Ramos (cell line): ENCODE measurements at regions not wholly inside any gene's neighbourhood (a gene's known extent, or its start where the extent isn't known, plus 50 kb on each side); places are given as distances from the start of the nearest gene placed in this dataset.

Experiments used
- in situ Hi-C: fragments of 300-500 bp; cut with MboI; formaldehyde crosslinking; loops from one replicate; pipeline ENCODE4 v1.14.3; 2022; ENCODE audit warnings: low sequenced_read_pairs; ENCODE audit not compliant: unreplicated experiment

- in situ Hi-C loops = no loop called here
These were observed 1074.5 kb downstream of the TBC1D22A start for GRCh38 chr22:47836957-47837356.

GRCh38 chr22:47835726-47836125 is 1073.3 kb downstream of the TBC1D22A start:
- in situ Hi-C loops = no loop called here

GRCh38 chr22:47826016-47826415 is 1063.6 kb downstream of the TBC1D22A start:
- in situ Hi-C loops = no loop called here

GRCh38 chr22:47822422-47822821 is 1060.0 kb downstream of the TBC1D22A start:
- in situ Hi-C loops = no loop called here

- in situ Hi-C loops = no loop called here
These were observed 1056.0 kb downstream of the TBC1D22A start for GRCh38 chr22:47818496-47818895.

GRCh38 chr22:47817380-47817779 is 1054.9 kb downstream of the TBC1D22A start:
- in situ Hi-C loops = no loop called here

- in situ Hi-C loops = no loop called here
These were observed 1054.4 kb downstream of the TBC1D22A start for GRCh38 chr22:47816863-47817210.

GRCh38 chr22:47816121-47816862 is 1053.8 kb downstream of the TBC1D22A start:
- in situ Hi-C loops = no loop called here

- in situ Hi-C loops = no loop called here
These were observed 1052.0 kb downstream of the TBC1D22A start for GRCh38 chr22:47814474-47814873.

GRCh38 chr22:47813661-47814060 is 1051.2 kb downstream of the TBC1D22A start:
- in situ Hi-C loops = no loop called here

- in situ Hi-C loops = no loop called here
These were observed 1049.5 kb downstream of the TBC1D22A start for GRCh38 chr22:47811971-47812370.

- in situ Hi-C loops = no loop called here
These were observed 1048.4 kb downstream of the TBC1D22A start for GRCh38 chr22:47810505-47811500.

GRCh38 chr22:47808886-47809620 is 1046.6 kb downstream of the TBC1D22A start:
- in situ Hi-C loops = no loop called here

GRCh38 chr22:47808236-47808635 is 1045.8 kb downstream of the TBC1D22A start:
- in situ Hi-C loops = no loop called here

- in situ Hi-C loops = no loop called here
These were observed 1045.1 kb downstream of the TBC1D22A start for GRCh38 chr22:47807506-47807905.

GRCh38 chr22:47806894-47807293 is 1044.4 kb downstream of the TBC1D22A start:
- in situ Hi-C loops = no loop called here

- in situ Hi-C loops = no loop called here
These were observed 1043.0 kb downstream of the TBC1D22A start for GRCh38 chr22:47805394-47805935.

- in situ Hi-C loops = no loop called here
These were observed 1041.8 kb downstream of the TBC1D22A start for GRCh38 chr22:47804281-47804680.

GRCh38 chr22:47802421-47802820 is 1040.0 kb downstream of the TBC1D22A start:
- in situ Hi-C loops = no loop called here

GRCh38 chr22:47801541-47802245 is 1039.2 kb downstream of the TBC1D22A start:
- in situ Hi-C loops = no loop called here
